H9 (cell line): ENCODE measurements at regions not wholly inside any gene's neighbourhood (a gene's known extent, or its start where the extent isn't known, plus 50 kb on each side); places are given as distances from the start of the nearest gene placed in this dataset.

Experiments
- DNase-seq: peaks from one replicate; pipeline ENCODE4 v3.0.0-alpha.2; 2017
- H2AFZ ChIP-seq: one replicate; pipeline ENCODE4 v1.6.1; 2013; ENCODE audit warnings: mild to moderate bottlenecking, low read length, control low read depth, moderate library complexity
- H2AK5ac ChIP-seq: 2 replicates; pipeline ENCODE4 v1.6.1; 2013; ENCODE audit warnings: low read length, control low read depth, mixed read lengths; ENCODE audit not compliant: insufficient read length
- H2BK120ac ChIP-seq: one replicate; pipeline ENCODE4 v1.6.1; 2013; ENCODE audit warnings: low read depth, mild to moderate bottlenecking, low read length, control low read depth, inconsistent platforms; ENCODE audit not compliant: poor library complexity, severe bottlenecking
- H2BK12ac ChIP-seq: 2 replicates; pipeline ENCODE4 v1.6.1; 2013; ENCODE audit warnings: low read length, control low read depth, mixed read lengths, low read depth; ENCODE audit not compliant: insufficient read length
- H2BK15ac ChIP-seq: 2 replicates; pipeline ENCODE4 v1.6.1; 2013; ENCODE audit warnings: low read depth, low read length, control low read depth
- H2BK20ac ChIP-seq: one replicate; pipeline ENCODE4 v1.6.1; 2013; ENCODE audit warnings: low read depth, mild to moderate bottlenecking, low read length, control low read depth, inconsistent platforms; ENCODE audit not compliant: poor library complexity, severe bottlenecking
- H2BK5ac ChIP-seq: 2 replicates; pipeline ENCODE4 v1.6.1; 2013; ENCODE audit warnings: low read length, control low read depth, mixed read lengths; ENCODE audit not compliant: insufficient read length
- H3K14ac ChIP-seq: 2 replicates; pipeline ENCODE4 v1.6.1; 2013; ENCODE audit warnings: low read length, control low read depth; ENCODE audit not compliant: insufficient read depth
- H3K18ac ChIP-seq: 2 replicates; pipeline ENCODE4 v1.6.1; 2013; ENCODE audit warnings: low read depth, mild to moderate bottlenecking, mixed read lengths, low read length, control low read depth; ENCODE audit not compliant: insufficient read length
- H3K23ac ChIP-seq: 2 replicates; pipeline ENCODE4 v1.6.1; 2013; ENCODE audit warnings: low read length, control low read depth, mixed read lengths, low read depth; ENCODE audit not compliant: insufficient read length
- H3K23me2 ChIP-seq: 2 replicates; pipeline ENCODE4 v1.6.1; 2013; ENCODE audit warnings: low read depth, mild to moderate bottlenecking, mixed read lengths, low read length, control low read depth; ENCODE audit not compliant: insufficient read length, poor library complexity, severe bottlenecking
- H3K27ac ChIP-seq: 2 replicates; pipeline ENCODE4 v1.5.1; 2013; ENCODE audit warnings: low read length, control low read depth, mixed read lengths, low read depth; ENCODE audit not compliant: insufficient read length
- H3K27me3 ChIP-seq: 2 replicates; pipeline ENCODE4 v1.6.1; 2013; ENCODE audit warnings: low read length, control low read depth, inconsistent platforms; ENCODE audit not compliant: insufficient read depth
- H3K4ac ChIP-seq: 2 replicates; pipeline ENCODE4 v1.6.1; 2013; ENCODE audit warnings: low read depth, mild to moderate bottlenecking, control low read depth, inconsistent platforms, low read length, moderate library complexity
- H3K4me1 ChIP-seq: 2 replicates; pipeline ENCODE4 v1.6.1; 2013; ENCODE audit warnings: low read length, control low read depth, inconsistent platforms; ENCODE audit not compliant: insufficient read depth
- H3K4me2 ChIP-seq: 2 replicates; pipeline ENCODE4 v1.6.1; 2013; ENCODE audit warnings: low read length, control low read depth, mixed read lengths; ENCODE audit not compliant: insufficient read length, insufficient read depth
- H3K56ac ChIP-seq: 2 replicates; pipeline ENCODE4 v1.6.1; 2013; ENCODE audit warnings: low read depth, mild to moderate bottlenecking, mixed read lengths, low read length, control low read depth; ENCODE audit not compliant: insufficient read length
- H3K79me1 ChIP-seq: 2 replicates; pipeline ENCODE4 v1.6.1; 2013; ENCODE audit warnings: low read depth, mild to moderate bottlenecking, moderate library complexity, low read length, control low read depth, inconsistent platforms; ENCODE audit not compliant: insufficient read depth, poor library complexity, severe bottlenecking
- H3K79me2 ChIP-seq: 2 replicates; pipeline ENCODE4 v1.6.1; 2013; ENCODE audit warnings: low read length, control low read depth, inconsistent platforms; ENCODE audit not compliant: insufficient read depth
- H3K9ac ChIP-seq: 2 replicates; pipeline ENCODE4 v1.6.1; 2013; ENCODE audit warnings: low read length, control low read depth, mixed read lengths; ENCODE audit not compliant: insufficient read length; ENCODE audit errors: extremely low read depth
- H3K9me3 ChIP-seq: one replicate; pipeline ENCODE4 v1.6.1; 2013; ENCODE audit warnings: low read depth, low read length, inconsistent platforms; ENCODE audit not compliant: control insufficient read depth
- H3T11ph ChIP-seq: one replicate; pipeline ENCODE4 v1.6.1; 2013; ENCODE audit warnings: mild to moderate bottlenecking, low read length, control low read depth, inconsistent platforms
- H4K20me1 ChIP-seq: one replicate; pipeline ENCODE4 v1.6.1; 2013; ENCODE audit not compliant: control insufficient read depth, insufficient read length, insufficient read depth
- H4K5ac ChIP-seq: 2 replicates; pipeline ENCODE4 v1.6.1; 2013; ENCODE audit warnings: low read depth, mild to moderate bottlenecking, mixed read lengths, low read length, control low read depth; ENCODE audit not compliant: insufficient read length
- H4K8ac ChIP-seq: replicated peaks from 2 replicates; pipeline ENCODE4 v1.6.1; 2013; ENCODE audit warnings: low read length, control low read depth, mixed read lengths, low read depth; ENCODE audit not compliant: insufficient read length
- H4K91ac ChIP-seq: 2 replicates; pipeline ENCODE4 v1.6.1; 2013; ENCODE audit warnings: low read depth, mild to moderate bottlenecking, moderate library complexity, mixed read lengths, low read length, control low read depth; ENCODE audit not compliant: insufficient read length
- H3K27ac Mint-ChIP-seq, 3 experiments: 2 replicates in 2 of 3; 3 replicates in 1 of 3; pipeline ENCODE4 v1.8.0; 2020 to 2021; ENCODE audit warnings: mixed read lengths in 3 of 3, mild to moderate bottlenecking in 1 of 3, moderate library complexity in 1 of 3
- H3K27me3 Mint-ChIP-seq: 2 replicates; pipeline ENCODE4 v1.8.0; 2021; ENCODE audit warnings: low read depth, mild to moderate bottlenecking, moderate library complexity, mixed read lengths
- H3K36me3 Mint-ChIP-seq, 3 experiments: 2 replicates in 2 of 3; 3 replicates in 1 of 3; pipeline ENCODE4 v1.8.0; 2020 to 2021; ENCODE audit warnings: low read depth in 3 of 3, mixed read lengths in 3 of 3; ENCODE audit not compliant: insufficient read depth in 1 of 3
- H3K4me1 Mint-ChIP-seq, 2 experiments: 2 replicates each; pipeline ENCODE4 v1.8.0; 2020; ENCODE audit warnings: mixed read lengths in 2 of 2
- H3K4me3 Mint-ChIP-seq, 2 experiments: 2 replicates in 1 of 2; 3 replicates in 1 of 2; pipeline ENCODE4 v1.8.0; 2020 to 2021; ENCODE audit warnings: mild to moderate bottlenecking in 2 of 2, mixed read lengths in 2 of 2, moderate library complexity in 1 of 2
- H3K9me3 Mint-ChIP-seq, 2 experiments: 2 replicates in 1 of 2; 3 replicates in 1 of 2; pipeline ENCODE4 v1.8.0; 2020; ENCODE audit warnings: mild to moderate bottlenecking in 2 of 2, mixed read lengths in 2 of 2, moderate library complexity in 1 of 2
- WGBS: extraction: QIAGEN DNeasy Blood & Tissue Kit; methylation state at CpG from one replicate; pipeline ENCODE4 v1.1.7; 2013; ENCODE audit warnings: missing lambda C conversion rate, low lambda C conversion rate, mixed read lengths; ENCODE audit not compliant: insufficient read length; ENCODE audit errors: extremely low coverage; 5-methylcytosine and 5-hydroxymethylcytosine counted together
- TF ChIP-seq, protein P1 (sequence below): fragments of 200-600 bp; sonication (generic); conservative IDR thresholded peaks from 3 replicates; pipeline ENCODE4 v1.8.0; 2021; ENCODE audit warnings: antibody characterized with exemption, mild to moderate bottlenecking

DNA sequence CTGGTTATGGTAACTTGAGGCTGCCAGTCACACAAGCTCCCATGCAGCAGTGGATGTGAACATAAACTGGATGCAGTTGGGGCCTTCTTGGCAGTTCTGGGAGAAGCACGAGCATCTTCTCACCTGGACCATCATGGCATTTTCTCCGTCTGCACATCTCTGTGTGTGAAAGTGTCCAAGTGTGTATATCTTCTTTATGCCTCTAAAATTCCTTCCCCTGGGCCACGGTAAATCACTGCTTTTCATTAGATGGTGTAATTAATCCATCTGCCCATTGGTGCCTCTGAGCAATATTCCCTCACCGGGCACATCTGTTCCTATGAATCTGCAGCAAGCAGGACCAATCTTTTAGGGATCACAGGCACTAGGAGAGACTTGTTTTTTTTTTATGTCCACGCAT lies 138.0 kb downstream of the MAP3K7 start:
- Histone ChIP-seq H4K20me1 (no peaks in the 10 kb centered on the region), H4K8ac (no peak overlapping the region), H3K23me2 (no peaks in the 10 kb centered on the region), H3K14ac (no peak overlapping the region), H2BK20ac (no peak overlapping the region), H2BK12ac (no peak overlapping the region), H3K4me1 (peaks cover 11% of the 10 kb centered on the region; the same call in 1 of the 2 replicates), H2BK120ac (no peak overlapping the region), H3K4ac (no peak overlapping the region), H3T11ph (no peak overlapping the region), H2AK5ac (no peak overlapping the region), H4K91ac (no peak overlapping the region), H2BK15ac (no peak overlapping the region), H3K9me3 (no peaks in the 10 kb centered on the region), H3K27me3 (no peaks in the 10 kb centered on the region), H3K18ac (no peak overlapping the region), H2AFZ (no peak overlapping the region), H3K23ac (no peak overlapping the region), H4K5ac (no peak overlapping the region), H3K79me2 (no peaks in the 10 kb centered on the region), H2BK5ac (no peak overlapping the region), H3K4me2 (no peak overlapping the region), H3K9ac (no peak overlapping the region), H3K27ac (no peak overlapping the region), H3K56ac (no peak overlapping the region), H3K79me1 (no peaks in the 10 kb centered on the region)
- no peaks in the 10 kb centered on the region for H3K36me3 Mint-ChIP-seq
- no peaks in the 10 kb centered on the region; the same call in 1 of the 2 replicates for H3K27me3 Mint-ChIP-seq
- no peak overlapping the region for H3K4me3 Mint-ChIP-seq
- H3K9me3 Mint-ChIP-seq = no peaks in the 10 kb centered on the region
- WGBS = no CpG with 5 or more reads among the region's 5 CpGs
- no peak for DNase-seq
- no peak overlapping the region for H3K27ac Mint-ChIP-seq
- TF ChIP-seq, protein P1, sequence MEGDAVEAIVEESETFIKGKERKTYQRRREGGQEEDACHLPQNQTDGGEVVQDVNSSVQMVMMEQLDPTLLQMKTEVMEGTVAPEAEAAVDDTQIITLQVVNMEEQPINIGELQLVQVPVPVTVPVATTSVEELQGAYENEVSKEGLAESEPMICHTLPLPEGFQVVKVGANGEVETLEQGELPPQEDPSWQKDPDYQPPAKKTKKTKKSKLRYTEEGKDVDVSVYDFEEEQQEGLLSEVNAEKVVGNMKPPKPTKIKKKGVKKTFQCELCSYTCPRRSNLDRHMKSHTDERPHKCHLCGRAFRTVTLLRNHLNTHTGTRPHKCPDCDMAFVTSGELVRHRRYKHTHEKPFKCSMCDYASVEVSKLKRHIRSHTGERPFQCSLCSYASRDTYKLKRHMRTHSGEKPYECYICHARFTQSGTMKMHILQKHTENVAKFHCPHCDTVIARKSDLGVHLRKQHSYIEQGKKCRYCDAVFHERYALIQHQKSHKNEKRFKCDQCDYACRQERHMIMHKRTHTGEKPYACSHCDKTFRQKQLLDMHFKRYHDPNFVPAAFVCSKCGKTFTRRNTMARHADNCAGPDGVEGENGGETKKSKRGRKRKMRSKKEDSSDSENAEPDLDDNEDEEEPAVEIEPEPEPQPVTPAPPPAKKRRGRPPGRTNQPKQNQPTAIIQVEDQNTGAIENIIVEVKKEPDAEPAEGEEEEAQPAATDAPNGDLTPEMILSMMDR = no peak
- peaks cover 40 to 41% of the 10 kb centered on the region in 2 experiments for H3K4me1 Mint-ChIP-seq
